Rectal smooth muscle tissue (tissue), 1 donor: ENCODE measurements at regions not wholly inside any gene's neighbourhood (a gene's known extent, or its start where the extent isn't known, plus 50 kb on each side); places are given as distances from the start of the nearest gene placed in this dataset.
A peak's percentile ranks its signal among the peaks of the same experiment; 100 is the strongest.

Experiments
- H3K27ac ChIP-seq: one replicate; pipeline ENCODE4 v1.7.0; 2013; ENCODE audit warnings: low read depth, low read length, inconsistent platforms
- H3K27me3 ChIP-seq: one replicate; pipeline ENCODE4 v1.7.0; 2013; ENCODE audit warnings: low read length; ENCODE audit not compliant: control insufficient read depth, insufficient read depth
- H3K36me3 ChIP-seq: one replicate; pipeline ENCODE4 v1.7.0; 2013; ENCODE audit warnings: low read length; ENCODE audit not compliant: control insufficient read depth, insufficient read depth
- H3K4me1 ChIP-seq: one replicate; pipeline ENCODE4 v1.7.0; 2013; ENCODE audit warnings: low read length; ENCODE audit not compliant: control insufficient read depth, insufficient read depth
- H3K4me3 ChIP-seq: one replicate; pipeline ENCODE4 v1.7.0; 2013; ENCODE audit warnings: low read length
- H3K9ac ChIP-seq: one replicate; pipeline ENCODE4 v1.7.0; 2013; ENCODE audit warnings: low read length

GRCh38 chr6:163965426-163966348 lies 551.2 kb downstream of the QKI start:
- H3K27ac ChIP-seq = no peak overlapping the region
- H3K4me3 ChIP-seq = no peak overlapping the region
- H3K9ac ChIP-seq = no peak overlapping the region
- H3K4me1 ChIP-seq = peaks cover 19% of the 10 kb centered on the region
- H3K27me3 ChIP-seq = no peaks in the 10 kb centered on the region
- H3K36me3 ChIP-seq = no peaks in the 10 kb centered on the region

GRCh38 chr6:163964789-163965188 lies 550.3 kb downstream of the QKI start:
- Histone ChIP-seq H3K9ac (no peak overlapping the region), H3K27me3 (no peaks in the 10 kb centered on the region), H3K27ac (no peak overlapping the region), H3K36me3 (no peaks in the 10 kb centered on the region), H3K4me3 (no peak overlapping the region), H3K4me1 (peaks cover 19% of the 10 kb centered on the region)

GRCh38 chr6:163963205-163964120 lies 548.9 kb downstream of the QKI start:
- peak overlapping the region; percentile 30 for H3K27ac ChIP-seq
- H3K27me3 ChIP-seq = no peaks in the 10 kb centered on the region
- H3K4me3 ChIP-seq = no peak overlapping the region
- H3K4me1 ChIP-seq = peaks cover 19% of the 10 kb centered on the region
- H3K36me3 ChIP-seq = no peaks in the 10 kb centered on the region
- no peak overlapping the region for H3K9ac ChIP-seq

GRCh38 chr6:163962627-163963117 lies 548.2 kb downstream of the QKI start:
- no peaks in the 10 kb centered on the region for H3K27me3 ChIP-seq
- H3K27ac ChIP-seq = no peak overlapping the region
- H3K9ac ChIP-seq = no peak overlapping the region
- no peak overlapping the region for H3K4me3 ChIP-seq
- H3K36me3 ChIP-seq = no peaks in the 10 kb centered on the region
- peaks cover 19% of the 10 kb centered on the region for H3K4me1 ChIP-seq

GRCh38 chr6:163960128-163960527 lies 545.6 kb downstream of the QKI start:
- no peak overlapping the region for H3K9ac ChIP-seq
- H3K27ac ChIP-seq = no peak overlapping the region
- H3K36me3 ChIP-seq = no peaks in the 10 kb centered on the region
- no peaks in the 10 kb centered on the region for H3K27me3 ChIP-seq
- peaks cover 9% of the 10 kb centered on the region for H3K4me1 ChIP-seq
- no peak overlapping the region for H3K4me3 ChIP-seq

- H3K36me3 ChIP-seq = no peaks in the 10 kb centered on the region
- no peak overlapping the region for H3K9ac ChIP-seq
- H3K27me3 ChIP-seq = no peaks in the 10 kb centered on the region
- H3K27ac ChIP-seq = no peak overlapping the region
- H3K4me1 ChIP-seq = no peaks in the 10 kb centered on the region
- no peak overlapping the region for H3K4me3 ChIP-seq
Observed at GRCh38 chr6:163958646-163959045, 544.1 kb downstream of the QKI start.

GRCh38 chr6:163956571-163957407 lies 542.3 kb downstream of the QKI start:
- Histone ChIP-seq H3K27me3 (no peaks in the 10 kb centered on the region), H3K27ac (no peak overlapping the region), H3K4me1 (no peaks in the 10 kb centered on the region), H3K9ac (no peak overlapping the region), H3K36me3 (no peaks in the 10 kb centered on the region), H3K4me3 (no peak overlapping the region)

- no peak overlapping the region for H3K9ac ChIP-seq
- no peaks in the 10 kb centered on the region for H3K4me1 ChIP-seq
- no peaks in the 10 kb centered on the region for H3K27me3 ChIP-seq
- H3K4me3 ChIP-seq = no peak overlapping the region
- H3K27ac ChIP-seq = no peak overlapping the region
- H3K36me3 ChIP-seq = no peaks in the 10 kb centered on the region
Observed at GRCh38 chr6:163955756-163956155, 541.2 kb downstream of the QKI start.

GRCh38 chr6:163955096-163955495 lies 540.6 kb downstream of the QKI start:
- Histone ChIP-seq H3K36me3 (no peaks in the 10 kb centered on the region), H3K27ac (no peak overlapping the region), H3K4me1 (no peaks in the 10 kb centered on the region), H3K9ac (no peak overlapping the region), H3K27me3 (no peaks in the 10 kb centered on the region), H3K4me3 (no peak overlapping the region)

GRCh38 chr6:163954088-163954775 lies 539.7 kb downstream of the QKI start:
- Histone ChIP-seq H3K4me3 (no peak overlapping the region), H3K27ac (no peak overlapping the region), H3K27me3 (no peaks in the 10 kb centered on the region), H3K36me3 (no peaks in the 10 kb centered on the region), H3K9ac (no peak overlapping the region), H3K4me1 (no peaks in the 10 kb centered on the region)

- Histone ChIP-seq H3K27ac (no peak overlapping the region), H3K4me1 (no peaks in the 10 kb centered on the region), H3K9ac (no peak overlapping the region)
Observed at GRCh38 chr6:163952005-163952404, 537.5 kb downstream of the QKI start.

More at GRCh38 chr6:163952005-163952404, 537.5 kb downstream of the QKI start:
- Histone ChIP-seq H3K36me3 (no peaks in the 10 kb centered on the region), H3K27me3 (no peaks in the 10 kb centered on the region), H3K4me3 (no peak overlapping the region)
